ENCODE measurements at regions not wholly inside any gene's neighbourhood (a gene's known extent, or its start where the extent isn't known, plus 50 kb on each side); places are given as distances from the start of the nearest gene placed in this dataset.
"Not testable (repeated sequence)": the region's sequence is repeated elsewhere in the genome, so short reads cannot be mapped to it uniquely, and the experiment has no call there.

DNA sequence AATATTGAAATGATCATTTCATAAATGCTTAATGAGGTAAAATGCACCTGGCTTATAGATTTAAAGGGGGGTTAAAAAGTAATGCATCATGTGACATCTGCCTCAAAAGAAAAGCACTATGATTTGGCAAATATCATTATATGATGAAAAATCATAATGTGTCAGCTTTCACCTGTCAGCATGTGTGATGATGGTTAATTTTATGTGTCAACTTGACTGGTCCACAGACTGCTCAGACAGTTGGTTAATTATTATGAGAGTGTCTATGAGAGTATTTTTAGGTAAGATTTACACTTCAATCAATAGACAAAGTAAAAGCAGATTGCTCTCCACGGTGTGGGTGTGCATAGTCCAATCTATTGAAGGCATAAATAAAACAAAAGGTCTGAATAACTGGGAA is 1986.7 kb downstream of the PCDH7 start:
- Histone ChIP-seq H3K4me2 (replicated peaks; ENCODE audit: extremely low read depth, low read length, poor library complexity, severe bottlenecking) (no peak overlapping the region), H3K36me3 (replicated peaks in 1 of 2; ENCODE audit: control insufficient read depth in 1 of 2, insufficient read depth in 2 of 2, low read length in 2 of 2) (no peaks in the 10 kb centered on the region), H3K27me3 (ENCODE audit: control insufficient read depth in 2 of 2, insufficient read depth in 2 of 2, low read length in 2 of 2) (no peaks in the 10 kb centered on the region), H3K9ac (ENCODE audit: insufficient read depth, low read length, poor library complexity, severe bottlenecking) (no peak overlapping the region), H3K27ac (ENCODE audit: low read depth in 1 of 2, low read length in 2 of 2) (no peak overlapping the region), H3K4me3 (replicated peaks in 1 of 3; ENCODE audit: low read depth in 2 of 3, low read length in 3 of 3) (no peak overlapping the region), H4K20me1 (ENCODE audit: insufficient read depth, low read length) (no peaks in the 10 kb centered on the region), H3K4me1 (ENCODE audit: control insufficient read depth in 1 of 2, insufficient read depth in 2 of 2, low read length in 2 of 2) (no peaks in the 10 kb centered on the region), H3K9me3 (replicated peaks in 1 of 2; ENCODE audit: control insufficient read depth in 1 of 2, insufficient read depth in 1 of 2, low read length in 2 of 2) (no peaks in the 10 kb centered on the region), H3K79me2 (ENCODE audit: insufficient read depth, low read length) (no peaks in the 10 kb centered on the region), H2AFZ (ENCODE audit: insufficient read depth, low read depth, low read length, poor library complexity, severe bottlenecking) (no peak overlapping the region)
- Mint-ChIP-seq H3K4me3 (no peak overlapping the region), H3K36me3 (no peaks in the 10 kb centered on the region), H3K27ac (no peak overlapping the region), H3K9me3 (peaks cover 0 to 8% (median 0%) of the 10 kb centered on the region in 7 donors), H3K4me1 (no peaks in the 10 kb centered on the region), H3K27me3 (ENCODE audit: low read depth in 3 of 3) (no peaks in the 10 kb centered on the region)
- no CpG with 5 or more reads among the region's 1 CpG for WGBS (ENCODE audit: insufficient coverage)
- intact Hi-C loops (cut with micrococcal nuclease) = no loop called here
- DNase-seq = no peak
- TF ChIP-seq, protein P1, sequence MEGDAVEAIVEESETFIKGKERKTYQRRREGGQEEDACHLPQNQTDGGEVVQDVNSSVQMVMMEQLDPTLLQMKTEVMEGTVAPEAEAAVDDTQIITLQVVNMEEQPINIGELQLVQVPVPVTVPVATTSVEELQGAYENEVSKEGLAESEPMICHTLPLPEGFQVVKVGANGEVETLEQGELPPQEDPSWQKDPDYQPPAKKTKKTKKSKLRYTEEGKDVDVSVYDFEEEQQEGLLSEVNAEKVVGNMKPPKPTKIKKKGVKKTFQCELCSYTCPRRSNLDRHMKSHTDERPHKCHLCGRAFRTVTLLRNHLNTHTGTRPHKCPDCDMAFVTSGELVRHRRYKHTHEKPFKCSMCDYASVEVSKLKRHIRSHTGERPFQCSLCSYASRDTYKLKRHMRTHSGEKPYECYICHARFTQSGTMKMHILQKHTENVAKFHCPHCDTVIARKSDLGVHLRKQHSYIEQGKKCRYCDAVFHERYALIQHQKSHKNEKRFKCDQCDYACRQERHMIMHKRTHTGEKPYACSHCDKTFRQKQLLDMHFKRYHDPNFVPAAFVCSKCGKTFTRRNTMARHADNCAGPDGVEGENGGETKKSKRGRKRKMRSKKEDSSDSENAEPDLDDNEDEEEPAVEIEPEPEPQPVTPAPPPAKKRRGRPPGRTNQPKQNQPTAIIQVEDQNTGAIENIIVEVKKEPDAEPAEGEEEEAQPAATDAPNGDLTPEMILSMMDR (IDR thresholded peaks at IDR 0.05) = no peak

DNA sequence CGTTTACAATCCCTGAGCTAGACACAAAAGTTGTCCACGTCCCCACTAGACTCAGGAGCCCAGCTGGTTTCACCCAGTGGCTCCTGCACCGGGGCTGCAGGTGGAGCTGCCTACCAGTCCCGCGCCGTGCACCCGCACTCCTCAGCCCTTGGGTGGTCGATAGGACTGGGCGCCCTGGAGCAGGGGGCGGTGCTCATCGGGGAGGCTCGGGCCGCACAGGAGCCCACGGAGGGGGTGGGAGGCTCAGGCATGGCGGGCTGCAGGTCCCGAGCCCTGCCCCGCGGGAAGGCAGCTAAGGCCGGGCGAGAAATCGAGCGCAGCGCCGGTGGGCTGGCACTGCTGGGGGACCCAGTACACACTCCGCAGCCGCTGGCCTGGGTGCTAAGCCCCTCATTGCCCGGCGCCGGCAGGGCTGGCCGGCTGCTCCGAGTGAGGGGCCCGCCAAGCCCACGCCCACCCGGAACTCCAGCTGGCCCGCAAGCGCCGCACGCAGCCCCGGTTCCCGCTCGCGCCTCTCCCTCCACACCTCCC is 1996.0 kb downstream of the PCDH7 start:
- H3K9me3 ChIP-seq (replicated peaks in 1 of 2; ENCODE audit: control insufficient read depth in 1 of 2, insufficient read depth in 1 of 2, low read length in 2 of 2); H3K36me3 Mint-ChIP-seq; H2AFZ ChIP-seq (ENCODE audit: insufficient read depth, low read depth, low read length, poor library complexity, severe bottlenecking); H3K79me2 ChIP-seq (ENCODE audit: insufficient read depth, low read length); H3K4me2 ChIP-seq (replicated peaks; ENCODE audit: extremely low read depth, low read length, poor library complexity, severe bottlenecking); H3K4me3 ChIP-seq (replicated peaks in 1 of 3; ENCODE audit: low read depth in 2 of 3, low read length in 3 of 3); H4K20me1 ChIP-seq (ENCODE audit: insufficient read depth, low read length); H3K9ac ChIP-seq (ENCODE audit: insufficient read depth, low read length, poor library complexity, severe bottlenecking); H3K27ac ChIP-seq (ENCODE audit: low read depth in 1 of 2, low read length in 2 of 2); H3K27ac Mint-ChIP-seq; H3K27me3 Mint-ChIP-seq (ENCODE audit: low read depth in 3 of 3); H3K36me3 ChIP-seq (replicated peaks in 1 of 2; ENCODE audit: control insufficient read depth in 1 of 2, insufficient read depth in 2 of 2, low read length in 2 of 2); DNase-seq; H3K4me1 Mint-ChIP-seq; H3K4me3 Mint-ChIP-seq; intact Hi-C loops (cut with micrococcal nuclease); H3K27me3 ChIP-seq (ENCODE audit: control insufficient read depth in 2 of 2, insufficient read depth in 2 of 2, low read length in 2 of 2); H3K4me1 ChIP-seq (ENCODE audit: control insufficient read depth in 1 of 2, insufficient read depth in 2 of 2, low read length in 2 of 2): not testable (repeated sequence)
- 97% methylated on average over 17 of the region's 42 CpGs for WGBS (ENCODE audit: insufficient coverage)
- H3K9me3 Mint-ChIP-seq = peaks cover 0 to 15% (median 0%) of the 10 kb centered on the region in 7 donors
